ENCODE measurements at regions not wholly inside any gene's neighbourhood (a gene's known extent, or its start where the extent isn't known, plus 50 kb on each side); places are given as distances from the start of the nearest gene placed in this dataset.

- Histone ChIP-seq H3K27me3 (ENCODE audit: control insufficient read depth in 1 of 2, insufficient read depth in 2 of 2, low read length in 2 of 2) (no peaks in the 10 kb centered on the region), H3K9me3 (ENCODE audit: control insufficient read depth in 1 of 2, low read length in 2 of 2) (no peaks in the 10 kb centered on the region), H3K36me3 (ENCODE audit: control insufficient read depth in 1 of 2, insufficient read depth in 2 of 2, low read length in 2 of 2) (no peaks in the 10 kb centered on the region), H3K4me3 (ENCODE audit: low read depth in 1 of 2, low read length in 2 of 2) (no peak overlapping the region), H3K4me1 (ENCODE audit: control insufficient read depth in 1 of 2, insufficient read depth in 2 of 2, low read length in 2 of 2) (no peaks in the 10 kb centered on the region), H3K27ac (ENCODE audit: low read depth, low read length) (no peak overlapping the region), H3K9ac (ENCODE audit: low read depth in 1 of 2, low read length in 2 of 2) (no peak overlapping the region)
Observed at GRCh38 chr4:181234951-181235680, 1008.1 kb upstream of the TENM3 start.

GRCh38 chr4:181245326-181245725 is 997.9 kb upstream of the TENM3 start:
- no peaks in the 10 kb centered on the region for H3K9me3 ChIP-seq (ENCODE audit: control insufficient read depth in 1 of 2, low read length in 2 of 2)
- no peaks in the 10 kb centered on the region for H3K36me3 ChIP-seq (ENCODE audit: control insufficient read depth in 1 of 2, insufficient read depth in 2 of 2, low read length in 2 of 2)
- no peaks in the 10 kb centered on the region for H3K4me1 ChIP-seq (ENCODE audit: control insufficient read depth in 1 of 2, insufficient read depth in 2 of 2, low read length in 2 of 2)
- H3K27ac ChIP-seq (ENCODE audit: low read depth, low read length): no peak overlapping the region
- H3K4me3 ChIP-seq (ENCODE audit: low read depth in 1 of 2, low read length in 2 of 2): no peak overlapping the region
- no peaks in the 10 kb centered on the region for H3K27me3 ChIP-seq (ENCODE audit: control insufficient read depth in 1 of 2, insufficient read depth in 2 of 2, low read length in 2 of 2)
- H3K9ac ChIP-seq (ENCODE audit: low read depth in 1 of 2, low read length in 2 of 2): no peak overlapping the region

DNA sequence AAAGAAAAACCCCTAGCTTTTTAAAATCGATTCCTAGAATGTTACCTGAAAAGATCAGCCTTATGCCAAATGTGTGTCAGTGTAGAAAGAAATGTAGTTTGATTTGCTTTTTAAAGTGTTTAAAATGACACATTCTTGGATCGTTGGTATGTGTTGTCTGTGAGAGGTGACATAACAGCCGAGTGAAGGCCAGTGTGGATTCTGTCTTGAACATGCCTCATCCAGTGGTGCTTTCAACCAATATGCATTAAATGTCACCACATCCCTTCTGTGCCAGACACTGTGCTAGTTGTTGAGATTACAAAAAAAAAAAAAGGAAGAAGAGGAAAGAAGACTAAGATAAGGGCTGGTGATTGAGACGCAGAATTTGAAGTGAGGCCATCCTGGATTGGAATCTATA is 994.2 kb upstream of the TENM3 start:
- Histone ChIP-seq H3K9ac (ENCODE audit: low read depth in 1 of 2, low read length in 2 of 2) (no peak overlapping the region), H3K27ac (ENCODE audit: low read depth, low read length) (no peak overlapping the region), H3K4me3 (ENCODE audit: low read depth in 1 of 2, low read length in 2 of 2) (no peak overlapping the region), H3K4me1 (ENCODE audit: control insufficient read depth in 1 of 2, insufficient read depth in 2 of 2, low read length in 2 of 2) (no peaks in the 10 kb centered on the region), H3K9me3 (ENCODE audit: control insufficient read depth in 1 of 2, low read length in 2 of 2) (no peaks in the 10 kb centered on the region), H3K36me3 (ENCODE audit: control insufficient read depth in 1 of 2, insufficient read depth in 2 of 2, low read length in 2 of 2) (no peaks in the 10 kb centered on the region), H3K27me3 (ENCODE audit: control insufficient read depth in 1 of 2, insufficient read depth in 2 of 2, low read length in 2 of 2) (no peaks in the 10 kb centered on the region)

DNA sequence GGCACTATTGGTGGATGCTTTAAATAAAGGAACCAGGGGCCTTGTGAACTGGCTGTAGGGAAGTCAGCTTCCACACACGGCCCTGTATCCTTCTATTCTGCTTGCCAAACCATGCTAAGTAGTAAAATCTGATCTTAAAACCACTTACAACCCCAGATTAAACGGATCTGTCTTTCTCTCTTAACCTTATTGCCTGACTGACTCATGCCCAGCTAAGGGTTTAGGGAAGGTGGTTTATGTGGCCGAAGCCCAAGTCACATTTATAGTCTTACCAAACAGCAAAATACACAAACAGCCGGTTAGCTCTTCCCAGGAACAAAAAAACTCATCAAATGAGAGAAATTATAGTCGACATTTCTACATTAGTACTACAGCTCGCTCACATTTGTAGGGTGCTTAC is 988.4 kb upstream of the TENM3 start:
- no peaks in the 10 kb centered on the region for H3K4me1 ChIP-seq (ENCODE audit: control insufficient read depth in 1 of 2, insufficient read depth in 2 of 2, low read length in 2 of 2)

GRCh38 chr4:181258569-181258968 is 984.6 kb upstream of the TENM3 start:
- Histone ChIP-seq H3K9me3 (ENCODE audit: control insufficient read depth in 1 of 2, low read length in 2 of 2) (no peaks in the 10 kb centered on the region), H3K4me1 (ENCODE audit: control insufficient read depth in 1 of 2, insufficient read depth in 2 of 2, low read length in 2 of 2) (no peaks in the 10 kb centered on the region), H3K27ac (ENCODE audit: low read depth, low read length) (no peak overlapping the region), H3K27me3 (ENCODE audit: control insufficient read depth in 1 of 2, insufficient read depth in 2 of 2, low read length in 2 of 2) (no peaks in the 10 kb centered on the region), H3K4me3 (ENCODE audit: low read depth in 1 of 2, low read length in 2 of 2) (no peak overlapping the region), H3K9ac (ENCODE audit: low read depth in 1 of 2, low read length in 2 of 2) (no peak overlapping the region), H3K36me3 (ENCODE audit: control insufficient read depth in 1 of 2, insufficient read depth in 2 of 2, low read length in 2 of 2) (no peaks in the 10 kb centered on the region)

More for the DNA sequence above, 988.4 kb upstream of the TENM3 start:
- Histone ChIP-seq H3K4me3 (ENCODE audit: low read depth in 1 of 2, low read length in 2 of 2) (no peak overlapping the region), H3K27me3 (ENCODE audit: control insufficient read depth in 1 of 2, insufficient read depth in 2 of 2, low read length in 2 of 2) (no peaks in the 10 kb centered on the region), H3K9me3 (ENCODE audit: control insufficient read depth in 1 of 2, low read length in 2 of 2) (no peaks in the 10 kb centered on the region), H3K36me3 (ENCODE audit: control insufficient read depth in 1 of 2, insufficient read depth in 2 of 2, low read length in 2 of 2) (no peaks in the 10 kb centered on the region), H3K9ac (ENCODE audit: low read depth in 1 of 2, low read length in 2 of 2) (no peak overlapping the region), H3K27ac (ENCODE audit: low read depth, low read length) (no peak overlapping the region)

DNA sequence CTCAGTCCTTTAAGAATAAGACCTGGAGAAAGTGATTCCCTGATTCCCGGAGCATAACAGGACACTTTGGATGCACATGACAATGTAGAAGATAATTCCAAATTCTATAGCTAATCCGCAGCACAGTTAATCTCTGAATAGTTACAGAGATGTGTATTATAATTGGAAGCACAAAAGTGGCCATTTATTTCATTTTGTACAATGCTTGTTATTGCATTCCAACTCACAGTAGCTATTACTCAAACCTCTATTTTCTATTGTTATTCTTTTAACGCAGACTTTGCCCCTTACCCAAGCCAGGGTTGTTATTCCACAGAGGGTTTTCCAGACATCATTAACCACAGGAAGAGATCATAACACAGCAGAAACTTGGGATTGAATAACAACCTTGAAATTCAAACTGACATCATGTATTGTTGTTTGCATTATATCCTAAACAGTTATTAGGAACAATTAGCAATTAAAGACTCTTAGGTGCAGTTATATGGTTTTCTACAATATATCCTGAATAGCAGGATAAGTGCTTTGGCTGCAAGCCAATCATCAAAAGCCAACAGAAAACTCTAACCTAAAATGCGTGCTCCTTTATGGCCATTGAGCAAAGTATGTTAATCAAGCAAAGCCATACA is 984.0 kb upstream of the TENM3 start:
- no peaks in the 10 kb centered on the region for H3K27me3 ChIP-seq (ENCODE audit: control insufficient read depth in 1 of 2, insufficient read depth in 2 of 2, low read length in 2 of 2)
- H3K27ac ChIP-seq (ENCODE audit: low read depth, low read length): no peak overlapping the region
- no peaks in the 10 kb centered on the region for H3K36me3 ChIP-seq (ENCODE audit: control insufficient read depth in 1 of 2, insufficient read depth in 2 of 2, low read length in 2 of 2)
- no peak overlapping the region for H3K4me3 ChIP-seq (ENCODE audit: low read depth in 1 of 2, low read length in 2 of 2)
- H3K9me3 ChIP-seq (ENCODE audit: control insufficient read depth in 1 of 2, low read length in 2 of 2): no peaks in the 10 kb centered on the region
- no peaks in the 10 kb centered on the region for H3K4me1 ChIP-seq (ENCODE audit: control insufficient read depth in 1 of 2, insufficient read depth in 2 of 2, low read length in 2 of 2)
- H3K9ac ChIP-seq (ENCODE audit: low read depth in 1 of 2, low read length in 2 of 2): no peak overlapping the region

DNA sequence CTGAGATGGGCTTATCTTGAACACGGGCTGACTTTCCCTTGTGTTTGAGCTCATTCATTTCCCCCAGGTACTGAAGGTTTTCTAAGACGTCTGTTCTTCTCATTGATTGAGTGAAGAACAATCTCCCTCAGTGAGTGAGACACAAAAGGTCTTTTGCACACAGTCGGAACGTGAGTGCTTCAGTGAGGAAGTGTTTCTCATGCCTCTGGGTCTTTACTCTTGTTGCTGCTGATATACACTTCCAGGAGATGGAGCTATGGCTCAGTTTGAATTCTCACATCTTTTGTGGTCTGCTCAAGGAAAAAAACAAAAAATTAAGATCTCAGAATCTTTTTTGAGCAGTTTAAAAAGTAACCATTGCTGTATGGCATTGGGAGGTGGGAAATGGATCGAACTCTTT is 981.9 kb upstream of the TENM3 start:
- Histone ChIP-seq H3K27ac (ENCODE audit: low read depth, low read length) (no peak overlapping the region), H3K27me3 (ENCODE audit: control insufficient read depth in 1 of 2, insufficient read depth in 2 of 2, low read length in 2 of 2) (no peaks in the 10 kb centered on the region), H3K4me1 (ENCODE audit: control insufficient read depth in 1 of 2, insufficient read depth in 2 of 2, low read length in 2 of 2) (no peaks in the 10 kb centered on the region), H3K36me3 (ENCODE audit: control insufficient read depth in 1 of 2, insufficient read depth in 2 of 2, low read length in 2 of 2) (no peaks in the 10 kb centered on the region), H3K9me3 (ENCODE audit: control insufficient read depth in 1 of 2, low read length in 2 of 2) (no peaks in the 10 kb centered on the region), H3K9ac (ENCODE audit: low read depth in 1 of 2, low read length in 2 of 2) (no peak overlapping the region), H3K4me3 (ENCODE audit: low read depth in 1 of 2, low read length in 2 of 2) (no peak overlapping the region)

- H3K9me3 ChIP-seq (ENCODE audit: control insufficient read depth in 1 of 2, low read length in 2 of 2): no peaks in the 10 kb centered on the region
- H3K36me3 ChIP-seq (ENCODE audit: control insufficient read depth in 1 of 2, insufficient read depth in 2 of 2, low read length in 2 of 2): no peaks in the 10 kb centered on the region
- H3K4me3 ChIP-seq (ENCODE audit: low read depth in 1 of 2, low read length in 2 of 2): no peak overlapping the region
- no peaks in the 10 kb centered on the region for H3K27me3 ChIP-seq (ENCODE audit: control insufficient read depth in 1 of 2, insufficient read depth in 2 of 2, low read length in 2 of 2)
- H3K4me1 ChIP-seq (ENCODE audit: control insufficient read depth in 1 of 2, insufficient read depth in 2 of 2, low read length in 2 of 2): no peaks in the 10 kb centered on the region
- H3K9ac ChIP-seq (ENCODE audit: low read depth in 1 of 2, low read length in 2 of 2): no peak overlapping the region
- no peak overlapping the region for H3K27ac ChIP-seq (ENCODE audit: low read depth, low read length)
Observed at GRCh38 chr4:181264893-181265292, 978.3 kb upstream of the TENM3 start.

DNA sequence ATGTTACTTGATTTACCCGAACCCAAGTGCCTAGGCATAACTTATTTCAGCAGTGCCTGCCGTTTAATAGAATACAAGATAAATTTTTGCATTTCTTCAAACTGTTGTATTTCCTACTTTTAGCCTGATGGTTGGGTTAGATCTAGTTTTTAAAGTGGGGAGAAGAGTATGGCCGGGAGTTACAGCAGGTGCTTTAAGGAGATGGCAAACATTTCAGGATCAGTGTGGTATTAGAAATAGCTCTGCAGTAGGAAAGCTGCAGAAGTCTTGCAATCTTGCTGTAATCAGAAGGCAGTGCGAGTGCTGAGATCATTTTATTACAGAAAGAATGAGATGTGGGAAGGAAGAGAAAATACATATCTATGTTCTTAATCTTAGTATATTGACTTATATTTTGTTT is 977.8 kb upstream of the TENM3 start:
- no peaks in the 10 kb centered on the region for H3K9me3 ChIP-seq (ENCODE audit: control insufficient read depth in 1 of 2, low read length in 2 of 2)
- no peak overlapping the region for H3K27ac ChIP-seq (ENCODE audit: low read depth, low read length)
- no peaks in the 10 kb centered on the region for H3K27me3 ChIP-seq (ENCODE audit: control insufficient read depth in 1 of 2, insufficient read depth in 2 of 2, low read length in 2 of 2)
- no peaks in the 10 kb centered on the region for H3K4me1 ChIP-seq (ENCODE audit: control insufficient read depth in 1 of 2, insufficient read depth in 2 of 2, low read length in 2 of 2)
- no peaks in the 10 kb centered on the region for H3K36me3 ChIP-seq (ENCODE audit: control insufficient read depth in 1 of 2, insufficient read depth in 2 of 2, low read length in 2 of 2)
- no peak overlapping the region for H3K4me3 ChIP-seq (ENCODE audit: low read depth in 1 of 2, low read length in 2 of 2)
- H3K9ac ChIP-seq (ENCODE audit: low read depth in 1 of 2, low read length in 2 of 2): no peak overlapping the region

- no peaks in the 10 kb centered on the region for H3K4me1 ChIP-seq (ENCODE audit: control insufficient read depth in 1 of 2, insufficient read depth in 2 of 2, low read length in 2 of 2)
Observed at GRCh38 chr4:181271116-181271640, 972.0 kb upstream of the TENM3 start.

More at GRCh38 chr4:181271116-181271640, 972.0 kb upstream of the TENM3 start:
- no peaks in the 10 kb centered on the region for H3K9me3 ChIP-seq (ENCODE audit: control insufficient read depth in 1 of 2, low read length in 2 of 2)
- H3K4me3 ChIP-seq (ENCODE audit: low read depth in 1 of 2, low read length in 2 of 2): no peak overlapping the region
- no peaks in the 10 kb centered on the region for H3K27me3 ChIP-seq (ENCODE audit: control insufficient read depth in 1 of 2, insufficient read depth in 2 of 2, low read length in 2 of 2)
- no peaks in the 10 kb centered on the region for H3K36me3 ChIP-seq (ENCODE audit: control insufficient read depth in 1 of 2, insufficient read depth in 2 of 2, low read length in 2 of 2)
- H3K27ac ChIP-seq (ENCODE audit: low read depth, low read length): no peak overlapping the region
- no peak overlapping the region for H3K9ac ChIP-seq (ENCODE audit: low read depth in 1 of 2, low read length in 2 of 2)
